HPDE6-E6E7 (cell line): ENCODE measurements at regions not wholly inside any gene's neighbourhood (a gene's known extent, or its start where the extent isn't known, plus 50 kb on each side); places are given as distances from the start of the nearest gene placed in this dataset.
"Not testable (repeated sequence)": the region's sequence is repeated elsewhere in the genome, so short reads cannot be mapped to it uniquely, and the experiment has no call there.

Experiments used
- DNase-seq: peaks from one replicate; pipeline ENCODE4 v3.0.0; 2011; ENCODE audit warnings: missing footprints; ENCODE audit errors: extremely low spot score

- DNase-seq: no peak
These were observed 263.3 kb upstream of the CDH5 start for GRCh38 chr16:66103211-66103610.

GRCh38 chr16:66099306-66099705, 267.2 kb upstream of the CDH5 start:
- no peak for DNase-seq

DNA sequence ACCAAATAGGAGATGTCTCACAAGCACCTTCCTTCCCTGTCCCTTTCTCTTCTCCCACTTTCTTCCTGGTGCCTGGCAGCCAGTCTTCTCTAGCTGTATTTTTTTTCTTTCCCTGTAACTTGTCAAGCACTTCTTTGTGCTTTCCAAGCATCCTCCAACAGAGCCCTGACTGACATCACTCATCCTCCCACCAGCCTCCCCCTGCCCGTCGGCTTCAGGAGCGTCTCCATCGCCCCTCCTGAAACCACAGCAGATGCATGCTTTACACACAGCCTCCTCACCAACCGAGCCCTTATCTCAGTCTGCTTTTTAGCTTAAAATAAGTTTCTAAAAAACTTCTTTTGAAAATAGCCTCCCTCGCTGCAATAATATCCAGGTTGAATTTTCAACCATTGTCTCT, 268.7 kb upstream of the CDH5 start:
- DNase-seq: no peak

GRCh38 chr16:66095676-66096075, 270.8 kb upstream of the CDH5 start:
- no peak for DNase-seq

GRCh38 chr16:66093191-66093590, 273.3 kb upstream of the CDH5 start:
- DNase-seq: no peak

GRCh38 chr16:66091471-66091891, 275.0 kb upstream of the CDH5 start:
- DNase-seq: no peak

DNA sequence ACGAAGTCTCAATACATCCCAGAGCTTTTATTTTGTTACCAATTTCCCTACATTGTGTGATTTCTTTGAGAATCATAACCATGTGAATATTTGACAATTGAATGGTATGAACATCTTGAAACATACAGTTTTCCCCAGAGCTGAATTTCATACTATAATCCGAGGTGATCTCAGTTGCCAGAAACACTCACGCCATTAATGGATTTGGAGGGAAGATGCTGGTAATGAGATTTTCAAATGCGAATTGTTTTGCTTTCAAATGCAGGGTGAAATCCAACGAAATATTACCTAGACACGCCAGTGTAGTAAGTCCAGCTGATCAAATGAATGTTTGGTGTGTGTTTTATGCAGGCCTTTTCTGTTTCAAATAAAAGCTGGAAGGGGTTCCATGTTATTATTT, 277.8 kb upstream of the CDH5 start:
- DNase-seq: no peak

GRCh38 chr16:66087308-66087707, 279.2 kb upstream of the CDH5 start:
- DNase-seq: no peak

GRCh38 chr16:66085651-66086050, 280.8 kb upstream of the CDH5 start:
- no peak for DNase-seq

DNA sequence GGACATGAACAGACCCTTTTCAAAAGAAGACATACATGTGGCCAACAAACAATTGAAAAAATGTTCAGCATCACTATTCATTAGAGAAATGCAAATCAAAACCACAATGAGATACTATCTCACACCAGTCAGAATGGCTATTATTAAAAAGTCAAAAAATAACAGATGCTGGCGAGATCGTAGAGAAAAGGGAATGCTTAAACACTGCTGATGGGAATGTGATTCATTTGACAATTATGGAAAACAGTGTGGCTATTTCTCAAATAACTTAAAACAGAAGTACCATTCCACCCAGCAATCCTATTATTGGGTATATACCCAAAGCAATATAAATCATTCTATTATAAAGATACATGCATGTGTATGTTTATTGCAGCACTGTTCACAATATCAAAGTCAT, 281.8 kb upstream of the CDH5 start:
- DNase-seq: not testable (repeated sequence)

DNA sequence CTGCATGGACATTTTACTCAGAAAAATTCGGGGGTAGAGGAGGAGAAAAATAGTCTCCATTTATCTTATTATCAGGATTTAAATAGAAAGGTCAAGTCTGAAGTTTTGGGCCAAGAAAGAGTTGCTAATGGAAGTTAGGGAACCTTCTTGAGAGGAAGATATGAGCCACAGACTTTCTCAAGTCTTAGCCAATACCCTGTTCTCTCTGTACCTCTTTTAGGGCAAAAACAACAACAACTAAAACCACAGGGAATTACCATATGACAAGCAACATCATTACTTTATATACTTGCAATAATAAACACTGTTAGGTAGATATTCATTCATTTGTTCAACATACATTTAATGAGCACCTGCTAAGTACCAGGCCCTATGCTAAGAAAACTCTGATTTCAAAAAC, 282.2 kb upstream of the CDH5 start:
- no peak for DNase-seq

GRCh38 chr16:66083171-66083570, 283.3 kb upstream of the CDH5 start:
- no peak for DNase-seq

DNA sequence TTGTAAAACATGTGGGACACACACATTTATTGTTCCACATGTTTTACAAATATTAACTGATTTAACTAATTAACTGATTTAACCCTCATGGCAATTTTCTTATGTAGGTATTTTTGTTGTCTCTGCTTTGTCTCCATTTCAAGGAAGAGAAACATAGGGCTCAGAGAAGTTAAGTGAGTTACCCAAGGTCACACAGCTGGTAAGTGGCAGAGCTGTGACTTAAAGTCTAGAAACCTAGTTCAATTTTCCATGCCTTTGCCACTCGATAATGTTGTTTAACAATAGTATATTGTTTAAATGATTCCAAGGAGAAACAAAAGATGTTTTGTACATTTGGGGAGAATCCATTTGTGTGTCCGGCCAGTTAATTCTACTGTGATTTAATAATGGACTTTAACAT, 284.1 kb upstream of the CDH5 start:
- no peak for DNase-seq

GRCh38 chr16:66081775-66082366, 284.6 kb upstream of the CDH5 start:
- peak; percentile 21 for DNase-seq

GRCh38 chr16:66079671-66080334, 286.7 kb upstream of the CDH5 start:
- no peak for DNase-seq

GRCh38 chr16:66070140-66070917, 296.2 kb upstream of the CDH5 start:
- no peak for DNase-seq

GRCh38 chr16:66069587-66069986, 296.9 kb upstream of the CDH5 start:
- no peak for DNase-seq

GRCh38 chr16:66066404-66066803, 300.1 kb upstream of the CDH5 start:
- no peak for DNase-seq

DNA sequence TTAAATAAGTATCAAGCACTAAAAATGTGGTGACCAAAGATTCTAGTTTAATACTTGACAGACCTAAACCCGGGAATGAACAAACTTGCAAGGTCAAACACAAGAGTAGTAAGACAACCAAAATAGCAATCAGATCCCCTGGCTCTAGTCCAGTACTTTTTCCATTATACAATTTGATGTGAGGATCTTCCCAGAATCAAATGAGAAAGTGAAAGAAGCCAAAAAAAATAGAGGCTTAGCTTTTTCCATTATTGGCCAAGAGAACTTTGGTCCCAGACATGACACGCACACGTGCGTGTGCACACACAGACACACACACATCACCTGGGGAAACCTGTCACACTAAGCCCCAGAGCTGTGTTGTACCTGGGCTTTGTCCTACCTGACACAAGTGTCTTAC, 300.6 kb upstream of the CDH5 start:
- no peak for DNase-seq

DNA sequence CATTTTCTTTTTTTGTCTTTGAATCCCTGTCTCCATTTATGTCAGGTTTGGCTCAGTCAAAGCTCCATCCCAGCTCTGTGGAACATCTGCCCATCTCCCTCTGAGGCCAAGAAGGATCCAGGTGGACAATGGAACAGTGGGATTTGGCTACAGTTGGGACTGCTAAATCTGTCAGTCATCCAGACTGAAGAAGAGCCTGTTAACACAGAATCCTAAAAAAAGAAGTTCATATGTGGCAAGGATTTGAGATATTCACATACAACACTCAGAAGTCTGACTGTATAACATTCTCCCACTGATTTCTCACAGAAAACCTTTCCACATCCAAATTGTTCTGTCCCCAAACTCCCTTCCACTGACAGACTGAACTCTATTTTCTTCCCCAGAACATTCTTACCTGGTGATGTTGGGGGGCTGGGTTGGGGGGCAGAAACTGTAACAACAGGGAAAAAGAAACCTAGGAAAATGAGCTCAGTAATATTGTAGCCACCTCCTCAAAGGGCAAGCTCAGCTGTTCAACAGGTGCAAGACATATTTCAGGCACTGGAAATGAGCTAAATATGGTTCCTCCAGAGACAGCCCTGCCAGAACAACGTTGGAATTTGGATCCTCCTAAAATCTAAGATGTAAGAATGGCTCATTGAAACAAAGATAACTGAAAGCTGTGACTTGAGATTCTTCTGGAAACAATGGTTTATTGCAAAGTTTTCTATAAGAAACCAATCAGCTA, 301.5 kb upstream of the CDH5 start:
- no peak for DNase-seq

- no peak for DNase-seq
These were observed 307.7 kb upstream of the CDH5 start for GRCh38 chr16:66058832-66059231.

DNA sequence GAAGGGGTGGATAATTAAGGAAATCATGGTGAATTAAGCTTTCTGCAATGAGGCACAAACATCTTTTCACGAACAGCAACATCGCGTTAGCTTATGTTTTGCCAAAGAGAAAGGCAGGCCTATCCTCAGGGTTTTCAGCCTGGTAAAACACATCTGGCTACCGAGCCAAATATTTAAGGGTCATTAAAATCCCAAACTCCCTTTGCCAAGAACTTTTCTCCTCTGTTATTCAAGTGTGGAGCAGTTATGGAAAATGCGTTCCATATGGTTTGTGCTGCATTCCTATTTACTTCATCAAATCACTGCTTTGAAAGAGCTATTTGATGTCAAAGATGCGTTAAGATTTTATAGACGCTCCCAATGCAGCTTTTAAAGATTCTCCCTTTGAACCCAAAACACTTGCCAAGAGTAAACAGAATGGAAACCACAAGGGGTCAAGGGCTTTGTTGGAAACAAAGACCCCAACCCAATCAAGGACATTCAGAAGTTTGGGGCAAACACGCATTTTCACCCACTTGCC, 308.3 kb upstream of the CDH5 start:
- DNase-seq: no peak
